GM21381 (cell line): ENCODE measurements at regions not wholly inside any gene's neighbourhood (a gene's known extent, or its start where the extent isn't known, plus 50 kb on each side); places are given as distances from the start of the nearest gene placed in this dataset.

ENCODE experiments used
- ATAC-seq: cut with Tn5 transposase; IDR thresholded peaks from one replicate; pipeline ENCODE4 v1.9.1; 2021; ENCODE audit warnings: mild to moderate bottlenecking, moderate library complexity; ENCODE audit not compliant: unreplicated experiment

DNA sequence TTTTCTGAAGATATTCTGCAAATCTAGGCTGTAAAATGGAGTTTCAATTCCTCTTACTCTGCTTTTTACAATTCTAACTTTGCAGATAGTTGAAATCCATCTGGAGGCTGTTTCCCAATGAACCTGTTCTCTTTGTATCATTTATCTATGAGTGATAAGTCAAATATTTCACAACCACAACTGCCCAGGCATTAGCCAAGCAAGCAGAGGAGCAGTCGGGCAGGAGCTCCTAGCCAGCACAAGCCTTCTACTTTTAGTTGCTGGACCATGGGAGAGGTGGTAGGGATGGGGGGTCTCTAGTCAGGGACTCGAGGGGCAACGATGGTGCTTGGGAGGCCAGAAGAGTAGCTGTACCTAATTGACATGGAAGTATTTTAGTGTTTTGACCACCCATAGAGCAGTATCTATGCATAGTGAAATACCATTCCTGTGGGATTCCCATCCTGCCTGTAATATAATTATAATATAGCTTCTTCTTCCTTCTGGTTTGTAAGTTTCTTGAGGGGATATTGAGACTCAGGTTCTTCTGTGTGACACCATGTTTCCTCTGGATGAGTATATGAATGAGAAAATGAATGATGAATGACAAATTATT is 353.5 kb upstream of the IL12A start:
- ATAC-seq = no peak

DNA sequence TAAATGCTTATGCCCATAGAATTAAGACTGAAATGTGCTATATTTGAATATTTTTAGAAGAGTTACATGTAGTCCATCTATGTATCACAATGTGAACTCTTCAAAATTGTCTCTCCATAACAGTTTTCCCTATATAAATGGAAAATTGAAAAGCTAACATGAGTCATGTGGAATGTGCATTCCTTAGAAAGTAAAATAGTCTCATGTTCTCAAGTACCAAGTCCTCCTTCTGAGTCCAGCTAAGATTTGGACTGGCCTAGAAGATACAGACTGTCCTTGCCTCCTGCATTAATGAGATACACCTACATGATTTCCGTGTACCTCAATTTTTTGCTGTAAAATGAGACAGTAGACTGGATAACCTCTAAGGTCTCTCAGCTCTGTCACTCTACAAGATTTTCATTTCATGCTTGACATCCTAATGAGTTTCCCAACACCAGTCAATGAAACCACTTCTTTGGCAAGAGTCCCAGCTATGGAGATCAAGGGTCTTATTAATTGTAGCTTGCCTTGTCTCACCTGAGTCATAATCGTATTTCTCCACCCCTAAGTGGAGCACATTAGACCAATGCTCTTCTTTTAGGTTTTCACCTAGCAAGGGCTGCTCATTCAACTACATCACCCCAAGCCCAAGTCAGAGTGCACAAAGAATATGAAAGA is 350.6 kb upstream of the IL12A start:
- ATAC-seq = no peak

DNA sequence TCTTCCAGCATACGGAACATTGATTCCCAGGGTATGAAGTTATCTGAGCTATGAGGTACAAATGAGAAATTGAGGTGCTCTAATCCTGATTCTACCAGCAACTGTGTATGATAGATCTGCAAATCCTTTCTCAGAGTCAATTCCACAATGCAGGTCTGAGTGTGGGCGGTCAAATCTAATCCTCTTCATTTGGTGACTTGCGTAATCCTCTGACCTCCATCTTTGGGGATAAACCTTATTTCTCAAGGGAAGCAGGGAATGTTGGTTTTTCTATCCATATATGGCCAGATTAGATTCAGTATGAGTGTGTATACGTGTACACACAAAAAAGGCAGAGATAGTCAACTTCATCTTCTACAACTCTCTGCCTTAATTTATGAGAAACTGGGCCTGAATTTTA is 348.4 kb upstream of the IL12A start:
- no peak for ATAC-seq

DNA sequence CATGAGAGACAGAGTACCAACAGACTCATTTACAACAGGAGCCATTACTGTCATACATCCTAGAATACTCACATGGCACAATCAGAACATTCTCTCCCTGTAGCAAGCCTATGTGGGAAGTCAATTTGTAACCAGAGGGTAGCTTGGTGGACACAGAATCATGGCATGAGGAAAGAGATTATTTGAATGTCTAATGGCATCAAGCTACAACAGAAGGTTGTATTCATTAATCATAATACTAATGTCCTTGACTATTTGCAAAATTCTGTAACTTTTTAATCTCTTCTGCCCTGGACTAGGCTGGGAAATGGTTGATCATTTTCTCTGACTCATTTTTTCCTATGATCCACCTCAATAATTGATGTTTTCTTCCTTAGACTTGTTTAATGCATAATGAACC is 345.2 kb upstream of the IL12A start:
- no peak for ATAC-seq

DNA sequence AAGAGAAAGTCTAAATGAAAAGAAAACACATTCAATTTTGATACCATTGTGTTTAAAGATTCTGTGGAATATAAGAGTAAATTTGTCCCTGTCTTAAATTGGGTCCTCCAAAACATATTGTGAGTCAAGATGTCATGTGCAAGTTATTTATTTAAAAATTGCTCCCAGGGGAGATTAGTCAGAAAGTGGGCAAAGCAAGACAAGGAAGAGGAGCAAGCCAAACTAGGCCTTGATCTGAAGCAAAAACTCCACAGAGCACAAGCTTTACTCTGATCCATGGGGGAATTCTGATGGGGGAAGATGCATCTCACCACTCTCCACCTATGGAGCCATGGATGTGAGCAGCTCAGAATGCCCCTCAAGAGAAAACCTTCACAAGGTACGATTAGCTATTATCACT is 342.8 kb upstream of the IL12A start:
- no peak for ATAC-seq

GRCh38 chr3:159649951-159650350 is 338.7 kb upstream of the IL12A start:
- no peak for ATAC-seq

- ATAC-seq = no peak
Observed at GRCh38 chr3:159650726-159651125, 337.9 kb upstream of the IL12A start.

DNA sequence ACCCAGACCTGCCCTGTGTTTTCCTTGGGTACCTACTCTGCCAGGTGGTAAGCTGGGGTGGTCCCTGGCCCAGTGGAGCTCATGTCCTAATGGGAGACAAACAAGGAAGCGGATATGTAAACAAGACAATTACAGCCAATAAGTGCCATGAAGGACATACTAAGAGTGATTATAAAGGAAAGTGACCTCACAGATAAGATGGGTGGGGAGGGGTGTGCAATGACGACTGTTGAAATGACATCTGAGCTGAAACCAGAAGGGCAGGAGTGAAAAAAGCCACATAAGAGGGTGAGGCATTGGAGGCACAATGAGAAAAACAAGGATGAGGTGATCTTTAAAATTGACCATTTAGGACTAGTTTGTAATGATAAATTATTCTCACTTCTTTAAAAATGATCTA is 336.2 kb upstream of the IL12A start:
- ATAC-seq = no peak

DNA sequence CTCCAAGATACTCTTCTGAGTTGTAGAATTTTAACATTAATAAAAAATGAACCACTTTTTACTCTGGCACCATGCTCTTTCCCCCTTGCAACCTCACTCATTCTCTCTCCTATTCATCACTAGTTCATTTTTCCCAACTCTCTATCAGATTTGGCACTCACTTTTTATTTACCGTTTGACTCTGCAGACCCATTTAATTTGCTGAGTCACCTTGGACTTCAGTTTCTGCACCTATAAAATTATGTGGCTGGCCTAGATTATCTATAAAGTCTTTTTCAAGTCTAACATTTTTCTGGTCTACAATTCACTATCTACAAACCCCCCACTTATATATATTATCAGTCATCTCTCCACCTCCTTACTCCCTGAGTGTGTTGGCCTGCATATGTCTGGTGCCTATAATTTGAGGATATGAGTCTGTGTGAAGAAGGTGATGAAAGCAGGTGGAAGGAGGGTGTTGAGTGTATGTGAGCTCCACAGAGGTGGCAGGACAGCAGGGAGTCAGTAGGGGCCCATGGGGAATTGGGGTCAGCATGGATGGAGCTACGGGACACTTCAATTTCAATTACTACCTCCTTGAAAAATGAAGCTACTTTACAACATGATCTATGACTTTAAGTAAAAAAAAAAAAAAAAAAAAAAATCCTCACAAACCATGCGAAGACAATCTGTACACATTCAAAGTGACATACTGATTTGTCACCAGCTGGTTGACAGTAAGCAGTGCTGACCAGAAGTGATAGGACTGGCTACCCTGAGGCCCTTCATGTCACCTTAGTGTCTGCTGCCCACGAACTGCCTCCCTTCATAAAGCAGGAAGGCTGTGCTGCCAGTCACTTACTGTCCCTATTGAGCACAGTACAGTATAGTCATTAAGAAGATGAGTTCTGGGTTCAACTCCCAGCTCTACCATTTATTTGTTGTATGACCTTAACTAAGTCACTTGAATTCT is 334.2 kb upstream of the IL12A start:
- ATAC-seq = no peak

- ATAC-seq = no peak
Observed at GRCh38 chr3:159655202-159655601, 333.4 kb upstream of the IL12A start.

DNA sequence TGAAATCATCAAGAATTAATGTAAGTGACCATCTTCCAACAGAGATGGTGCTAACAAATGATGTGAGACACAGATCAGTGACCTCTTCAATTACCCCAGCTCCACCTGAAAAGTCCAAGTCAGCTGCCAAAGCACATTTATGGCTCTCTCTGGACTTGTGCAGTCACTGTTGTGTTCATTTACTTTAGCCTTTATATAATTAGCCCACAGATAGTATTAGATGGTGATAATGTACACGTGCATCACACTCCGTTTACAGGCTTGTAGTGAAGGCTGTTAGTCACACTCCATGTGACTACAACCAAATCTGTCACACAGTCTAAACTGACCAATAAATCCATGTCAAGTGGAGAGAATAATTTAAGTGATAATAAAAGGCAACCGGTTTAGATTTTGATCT is 331.5 kb upstream of the IL12A start:
- no peak for ATAC-seq

DNA sequence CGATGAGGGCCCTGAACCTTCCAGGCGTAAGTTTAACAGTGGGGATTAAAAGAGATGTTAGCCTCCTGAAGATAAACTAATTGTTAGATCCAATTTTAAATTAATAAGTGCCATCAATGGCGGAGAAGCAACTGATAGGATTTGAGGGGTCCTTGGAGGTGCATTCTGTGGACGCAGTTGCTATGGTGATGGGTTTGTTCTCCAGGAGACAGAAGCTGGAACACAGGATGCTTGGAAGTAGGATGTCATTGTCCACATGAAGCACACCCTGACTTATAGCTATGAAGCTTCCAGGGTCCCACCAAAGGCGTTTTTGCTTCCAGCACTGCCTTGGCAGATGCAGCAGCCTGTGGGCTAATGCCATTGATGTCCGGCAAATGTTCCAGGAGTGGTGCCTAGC is 331.0 kb upstream of the IL12A start:
- no peak for ATAC-seq

DNA sequence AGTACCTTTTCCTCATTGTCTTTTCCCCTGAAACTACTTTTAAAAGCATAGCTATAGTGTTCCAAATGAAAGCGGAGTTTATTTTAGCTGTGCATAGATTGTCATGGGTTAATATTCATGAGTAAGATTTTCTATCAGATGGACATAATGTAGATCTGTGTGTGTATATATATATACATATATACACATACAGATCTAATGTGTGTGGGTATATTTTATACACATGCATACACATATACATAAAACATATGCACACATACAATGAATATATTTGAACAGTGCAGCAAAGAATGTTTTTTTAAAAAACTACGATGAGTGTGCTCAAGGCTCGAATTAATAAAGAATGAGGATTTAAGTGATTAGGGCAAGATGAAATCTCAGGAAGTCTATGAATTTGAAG is 328.3 kb upstream of the IL12A start:
- no peak for ATAC-seq

DNA sequence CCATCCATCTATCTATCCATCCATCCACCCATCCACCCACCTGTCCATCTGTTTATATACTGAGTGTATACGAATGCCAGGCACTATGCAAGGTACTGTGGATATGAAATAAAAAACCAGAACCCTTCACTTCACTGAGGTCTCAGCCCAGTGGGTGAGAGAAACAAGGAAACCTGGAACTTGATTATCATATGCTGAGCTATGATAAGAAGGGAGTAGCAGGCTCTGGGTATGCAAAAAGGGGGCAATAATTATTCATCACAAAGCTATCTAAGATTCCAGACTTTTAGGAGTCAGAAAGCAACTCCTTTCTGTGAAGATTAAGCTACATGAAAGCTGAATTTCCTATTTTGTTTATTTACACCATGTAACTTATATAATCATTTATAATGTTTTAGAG is 327.7 kb upstream of the IL12A start:
- no peak for ATAC-seq

DNA sequence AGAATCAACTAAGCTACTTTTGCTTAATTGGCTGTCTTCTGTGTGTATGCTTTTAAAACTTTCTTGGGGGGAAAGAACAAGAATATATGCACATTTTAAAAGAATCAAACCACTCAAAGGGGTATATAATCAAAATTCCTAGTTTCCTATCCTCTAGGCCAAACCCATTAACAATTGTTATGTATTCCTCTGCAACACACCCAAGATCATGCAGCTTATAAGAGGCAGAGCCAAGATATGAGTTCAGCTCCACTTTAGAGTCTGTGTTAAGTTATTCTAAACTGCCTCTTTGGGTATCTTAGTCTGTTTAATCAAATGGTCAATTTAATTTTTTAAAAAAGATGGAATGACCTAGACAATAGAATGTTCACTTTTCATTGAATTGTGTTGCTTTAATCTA is 326.1 kb upstream of the IL12A start:
- no peak for ATAC-seq

GRCh38 chr3:159664006-159664405 is 324.6 kb upstream of the IL12A start:
- no peak for ATAC-seq

- no peak for ATAC-seq
Observed at GRCh38 chr3:159664653-159665052, 324.0 kb upstream of the IL12A start.

GRCh38 chr3:159667261-159667660 is 321.4 kb upstream of the IL12A start:
- no peak for ATAC-seq

- no peak for ATAC-seq
Observed at GRCh38 chr3:159668461-159668860, 320.2 kb upstream of the IL12A start.

DNA sequence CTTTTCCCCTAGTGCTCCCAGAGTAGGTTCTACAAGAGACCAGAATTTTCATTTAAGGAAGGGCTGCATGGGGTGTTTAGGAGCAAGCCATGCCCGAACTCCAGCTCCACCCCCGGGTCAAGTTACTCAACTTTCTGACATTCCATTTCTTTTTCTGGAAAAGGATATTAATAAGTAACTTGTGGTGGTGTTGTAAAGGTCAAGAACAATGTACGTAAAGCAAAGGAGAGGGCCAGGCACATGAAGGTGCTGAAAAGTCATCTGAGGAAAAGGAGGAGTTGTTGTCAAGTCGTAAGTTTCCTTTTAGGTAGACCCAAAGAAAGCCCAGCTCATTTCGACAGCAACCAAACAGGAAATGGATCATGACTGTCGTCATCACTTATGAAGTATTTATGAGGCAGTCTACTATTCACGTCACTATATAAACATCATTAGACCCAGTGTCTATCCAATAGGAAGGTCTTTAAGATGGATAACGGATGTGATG is 319.6 kb upstream of the IL12A start:
- no peak for ATAC-seq

DNA sequence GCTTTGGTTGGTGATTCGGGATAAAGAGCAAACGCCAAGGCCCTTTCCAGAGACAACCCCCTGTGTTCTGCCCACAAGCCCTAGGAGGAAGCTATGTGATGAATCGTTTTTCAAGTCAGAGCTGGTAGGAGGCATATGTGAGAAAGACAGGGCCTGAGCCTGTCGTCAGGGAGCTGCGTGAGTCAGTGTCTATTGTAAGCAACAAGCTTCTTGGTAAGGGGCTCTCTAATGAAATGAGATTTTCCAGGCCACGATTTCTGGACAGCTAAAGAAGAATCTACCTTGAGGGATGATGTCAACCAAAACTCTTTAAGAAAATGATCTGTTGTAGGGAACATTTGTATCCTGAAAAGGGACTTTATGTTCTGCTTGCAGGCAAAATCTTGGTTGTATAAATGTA is 318.9 kb upstream of the IL12A start:
- no peak for ATAC-seq
